WTC11 (cell line): ENCODE measurements at regions not wholly inside any gene's neighbourhood (a gene's known extent, or its start where the extent isn't known, plus 50 kb on each side); places are given as distances from the start of the nearest gene placed in this dataset.

Experiments
- ATF2 ChIP-seq: sonication (generic); formaldehyde crosslinking; IDR thresholded peaks from 2 replicates; pipeline ENCODE4 v1.8.1; 2022; ENCODE audit warnings: low read depth, missing genetic modification reagents, borderline replicate concordance
- CTCF ChIP-seq: fragments of 200-600 bp; IDR thresholded peaks from 2 replicates; pipeline ENCODE4 v1.8.0; 2022; ENCODE audit warnings: antibody characterized with exemption
- GABPB1 ChIP-seq: sonication (generic); formaldehyde crosslinking; IDR thresholded peaks from 2 replicates; pipeline ENCODE4 v1.8.1; 2023; ENCODE audit warnings: mild to moderate bottlenecking, missing genetic modification reagents
- MAX ChIP-seq: sonication (generic); formaldehyde crosslinking; IDR thresholded peaks from 2 replicates; pipeline ENCODE4 v1.8.0; 2022; ENCODE audit warnings: mild to moderate bottlenecking, missing genetic modification reagents
- MXD4 ChIP-seq: fragments of 250-450 bp; sonication (Bioruptor Pico); IDR thresholded peaks from 2 replicates; pipeline ENCODE4 v1.8.0; 2021; ENCODE audit warnings: mild to moderate bottlenecking, moderate library complexity, borderline replicate concordance
- ZBTB21 ChIP-seq: sonication (generic); formaldehyde crosslinking; IDR thresholded peaks from 2 replicates; pipeline ENCODE4 v1.8.1; 2023; ENCODE audit warnings: mild to moderate bottlenecking, missing genetic modification reagents, borderline replicate concordance

- no peak for TF ChIP-seq MXD4 (CRISPR knock-in tag)
- no peak for TF ChIP-seq MAX (CRISPR knock-in tag)
- no peak for TF ChIP-seq GABPB1 (CRISPR knock-in tag)
- no peak for TF ChIP-seq ZBTB21
- no peak for TF ChIP-seq ATF2
- no peak for TF ChIP-seq CTCF
These were observed 187.0 kb upstream of the TAB2 start for GRCh38 chr6:149130508-149130907.
